Skin of body (tissue), 1 donor: ENCODE measurements at regions not wholly inside any gene's neighbourhood (a gene's known extent, or its start where the extent isn't known, plus 50 kb on each side); places are given as distances from the start of the nearest gene placed in this dataset.
"Not testable (repeated sequence)": the region's sequence is repeated elsewhere in the genome, so short reads cannot be mapped to it uniquely, and the experiment has no call there.

Experiments
- DNase-seq: peaks from one replicate; lab custom pipeline; 2025; lab: John Stamatoyannopoulos, UW

- DNase-seq, result no peak
Observed at GRCh38 chr10:44733501-44734488, 177.3 kb upstream of the TMEM72 start.

- no peak for DNase-seq
Observed at GRCh38 chr10:44742248-44742647, 168.9 kb upstream of the TMEM72 start.

GRCh38 chr10:44743535-44743934 lies 167.6 kb upstream of the TMEM72 start:
- no peak for DNase-seq

- DNase-seq, result no peak
Observed at GRCh38 chr10:44745920-44746319, 165.2 kb upstream of the TMEM72 start.

GRCh38 chr10:44747593-44748172 lies 163.5 kb upstream of the TMEM72 start:
- DNase-seq, result no peak

GRCh38 chr10:44749151-44749550 lies 162.0 kb upstream of the TMEM72 start:
- DNase-seq, result no peak

GRCh38 chr10:44752451-44753441 lies 158.4 kb upstream of the TMEM72 start:
- no peak for DNase-seq

- not testable (repeated sequence) for DNase-seq
Observed at GRCh38 chr10:44754355-44754754, 156.8 kb upstream of the TMEM72 start.

- DNase-seq, result no peak
Observed at GRCh38 chr10:44755481-44755880, 155.7 kb upstream of the TMEM72 start.

- no peak for DNase-seq
Observed at GRCh38 chr10:44756216-44756615, 154.9 kb upstream of the TMEM72 start.

GRCh38 chr10:44757551-44758205 lies 153.5 kb upstream of the TMEM72 start:
- DNase-seq, result no peak

- no peak for DNase-seq
Observed at GRCh38 chr10:44759122-44759521, 152.0 kb upstream of the TMEM72 start.

GRCh38 chr10:44760513-44760912 lies 150.6 kb upstream of the TMEM72 start:
- DNase-seq, result no peak

GRCh38 chr10:44761076-44761475 lies 150.1 kb upstream of the TMEM72 start:
- DNase-seq, result no peak

- no peak for DNase-seq
Observed at GRCh38 chr10:44763331-44763730, 147.8 kb upstream of the TMEM72 start.

- no peak for DNase-seq
Observed at GRCh38 chr10:44765299-44765698, 145.8 kb upstream of the TMEM72 start.

GRCh38 chr10:44766631-44767030 lies 144.5 kb upstream of the TMEM72 start:
- no peak for DNase-seq

- DNase-seq, result no peak
Observed at GRCh38 chr10:44769450-44769849, 141.7 kb upstream of the TMEM72 start.

- DNase-seq, result no peak
Observed at GRCh38 chr10:44771233-44771995, 139.7 kb upstream of the TMEM72 start.

- DNase-seq, result no peak
Observed at GRCh38 chr10:44773565-44773964, 137.6 kb upstream of the TMEM72 start.
